Thyroid gland (tissue), 4 donors: ENCODE measurements at regions not wholly inside any gene's neighbourhood (a gene's known extent, or its start where the extent isn't known, plus 50 kb on each side); places are given as distances from the start of the nearest gene placed in this dataset.

ENCODE experiments used
- POLR2A ChIP-seq, 2 donors: fragments of 450-650 bp; IDR thresholded peaks; one replicate each; pipeline ENCODE4 v1.6.1; 2017; ENCODE audit warnings: antibody characterized with exemption in 2 of 2, mild to moderate bottlenecking in 2 of 2, moderate library complexity in 1 of 2
- TF ChIP-seq, protein P1 (sequence below), 6 experiments: fragments of 200-600 bp in 3 of 6; fragments of 450-650 bp in 3 of 6; sonication (generic) in 3 of 6; IDR thresholded peaks; one replicate each; pipeline ENCODE4 v1.5.1; 2016 to 2019; ENCODE audit warnings: antibody characterized with exemption in 6 of 6, mild to moderate bottlenecking in 2 of 6, inconsistent platforms in 1 of 6, moderate library complexity in 1 of 6

- TF ChIP-seq, protein P1, sequence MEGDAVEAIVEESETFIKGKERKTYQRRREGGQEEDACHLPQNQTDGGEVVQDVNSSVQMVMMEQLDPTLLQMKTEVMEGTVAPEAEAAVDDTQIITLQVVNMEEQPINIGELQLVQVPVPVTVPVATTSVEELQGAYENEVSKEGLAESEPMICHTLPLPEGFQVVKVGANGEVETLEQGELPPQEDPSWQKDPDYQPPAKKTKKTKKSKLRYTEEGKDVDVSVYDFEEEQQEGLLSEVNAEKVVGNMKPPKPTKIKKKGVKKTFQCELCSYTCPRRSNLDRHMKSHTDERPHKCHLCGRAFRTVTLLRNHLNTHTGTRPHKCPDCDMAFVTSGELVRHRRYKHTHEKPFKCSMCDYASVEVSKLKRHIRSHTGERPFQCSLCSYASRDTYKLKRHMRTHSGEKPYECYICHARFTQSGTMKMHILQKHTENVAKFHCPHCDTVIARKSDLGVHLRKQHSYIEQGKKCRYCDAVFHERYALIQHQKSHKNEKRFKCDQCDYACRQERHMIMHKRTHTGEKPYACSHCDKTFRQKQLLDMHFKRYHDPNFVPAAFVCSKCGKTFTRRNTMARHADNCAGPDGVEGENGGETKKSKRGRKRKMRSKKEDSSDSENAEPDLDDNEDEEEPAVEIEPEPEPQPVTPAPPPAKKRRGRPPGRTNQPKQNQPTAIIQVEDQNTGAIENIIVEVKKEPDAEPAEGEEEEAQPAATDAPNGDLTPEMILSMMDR (IDR thresholded peaks at IDR 0.05) = no peak
- no peak for TF ChIP-seq POLR2A (IDR thresholded peaks at IDR 0.05)
These were observed 89.2 kb upstream of the CLMN start for GRCh38 chr14:95408731-95409476.
